MM.1S (cell line): ENCODE measurements at regions not wholly inside any gene's neighbourhood (a gene's known extent, or its start where the extent isn't known, plus 50 kb on each side); places are given as distances from the start of the nearest gene placed in this dataset.

Source experiments
- DNase-seq: peaks from one replicate; pipeline ENCODE4 v3.0.0-alpha.2; 2015
- H2AFZ ChIP-seq: fragments of 300-600 bp; sonication (generic); 2 replicates; pipeline ENCODE4 v1.6.0; 2016; ENCODE audit warnings: antibody characterized with exemption, low read length
- H3F3A ChIP-seq: fragments of 300-600 bp; sonication (generic); 2 replicates; pipeline ENCODE4 v1.6.1; 2016; ENCODE audit warnings: mild to moderate bottlenecking, antibody characterized with exemption, low read length, moderate library complexity, mixed read lengths; ENCODE audit not compliant: insufficient read depth
- H3K27ac ChIP-seq: fragments of 300-600 bp; sonication (generic); 2 replicates; pipeline ENCODE4 v1.5.1; 2016; ENCODE audit warnings: mild to moderate bottlenecking, low read length
- H3K27me3 ChIP-seq: fragments of 300-600 bp; sonication (generic); replicated peaks from 2 replicates; pipeline ENCODE4 v1.6.0; 2016; ENCODE audit warnings: low read length; ENCODE audit not compliant: insufficient read depth
- H3K36me3 ChIP-seq: fragments of 300-600 bp; sonication (generic); replicated peaks from 2 replicates; pipeline ENCODE4 v1.6.1; 2016; ENCODE audit warnings: mild to moderate bottlenecking, low read length, mixed read lengths; ENCODE audit not compliant: insufficient read depth
- H3K4me1 ChIP-seq: fragments of 300-600 bp; sonication (generic); 2 replicates; pipeline ENCODE4 v1.6.1; 2016; ENCODE audit warnings: low read length, mixed read lengths
- H3K4me2 ChIP-seq: fragments of 300-600 bp; sonication (generic); 2 replicates; pipeline ENCODE4 v1.6.0; 2016; ENCODE audit warnings: low read depth, low read length
- H3K4me3 ChIP-seq: fragments of 300-600 bp; sonication (generic); 2 replicates; pipeline ENCODE4 v1.5.1; 2016; ENCODE audit warnings: low read length, mixed read lengths
- H3K79me2 ChIP-seq: fragments of 300-600 bp; sonication (generic); 2 replicates; pipeline ENCODE4 v1.6.1; 2016; ENCODE audit warnings: mixed run types, low read length, mixed read lengths
- H3K9ac ChIP-seq: fragments of 300-600 bp; sonication (generic); 2 replicates; pipeline ENCODE4 v1.6.1; 2016; ENCODE audit warnings: low read length, mixed read lengths
- H3K9me2 ChIP-seq: fragments of 300-600 bp; sonication (generic); replicated peaks from 2 replicates; pipeline ENCODE4 v1.6.1; 2016; ENCODE audit warnings: mild to moderate bottlenecking, low read length, mixed read lengths; ENCODE audit not compliant: insufficient read depth
- H3K9me3 ChIP-seq: fragments of 300-600 bp; sonication (generic); replicated peaks from 2 replicates; pipeline ENCODE4 v1.6.1; 2016; ENCODE audit warnings: mild to moderate bottlenecking, low read length, mixed read lengths; ENCODE audit not compliant: insufficient read depth
- H4K20me1 ChIP-seq: fragments of 300-600 bp; sonication (generic); 2 replicates; pipeline ENCODE4 v1.6.1; 2016; ENCODE audit warnings: mild to moderate bottlenecking, low read length, moderate library complexity, mixed read lengths; ENCODE audit not compliant: insufficient read depth
- EZH2 ChIP-seq: fragments of 300-600 bp; sonication (generic); optimal IDR thresholded peaks from 2 replicates; pipeline ENCODE3; 2017; ENCODE audit warnings: low read depth, mild to moderate bottlenecking, antibody characterized with exemption, low read length, mixed read lengths
- EZH2phosphoT487 ChIP-seq: fragments of 300-600 bp; sonication (generic); IDR thresholded peaks from 2 replicates; pipeline ENCODE4 v1.6.1; 2018; ENCODE audit warnings: antibody characterized with exemption, low read length
- TF ChIP-seq, protein P1 (sequence below): fragments of 300-600 bp; sonication (generic); IDR thresholded peaks from 2 replicates; pipeline ENCODE4 v1.5.1; 2016; ENCODE audit warnings: antibody characterized with exemption, low read length, mixed read lengths

DNA sequence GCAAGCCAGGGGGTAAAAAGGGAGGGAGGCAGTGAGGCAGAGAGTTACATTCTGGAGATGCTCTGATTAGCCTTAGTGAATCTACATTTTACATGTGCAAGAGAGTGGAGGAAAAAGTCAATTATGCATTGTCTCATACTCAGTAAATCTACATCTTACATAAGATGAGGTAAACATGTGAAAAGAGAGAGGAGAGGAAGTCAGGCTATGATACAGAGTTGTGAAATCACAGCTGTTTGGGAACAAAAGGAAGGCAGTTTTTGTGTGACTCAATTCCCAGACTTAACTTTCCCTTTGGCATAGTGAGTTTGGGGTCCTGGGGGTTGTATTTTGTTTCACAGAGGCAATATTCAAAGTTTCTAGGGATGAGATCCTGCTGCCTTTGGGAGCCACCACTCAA, 67.8 kb downstream of the GP2 start:
- Histone ChIP-seq H3K27me3 (no peaks in the 10 kb centered on the region), H3K9ac (no peak overlapping the region), H3K4me1 (no peaks in the 10 kb centered on the region), H3K4me3 (no peak overlapping the region), H3K36me3 (no peaks in the 10 kb centered on the region), H4K20me1 (no peaks in the 10 kb centered on the region), H3F3A (no peaks in the 10 kb centered on the region), H3K4me2 (no peak overlapping the region), H3K27ac (no peak overlapping the region), H3K9me3 (no peaks in the 10 kb centered on the region), H2AFZ (no peak overlapping the region), H3K9me2 (no peaks in the 10 kb centered on the region), H3K79me2 (no peaks in the 10 kb centered on the region)
- no peak for DNase-seq
- TF ChIP-seq EZH2 (no peak), EZH2phosphoT487 (no peak)
- TF ChIP-seq, protein P1, sequence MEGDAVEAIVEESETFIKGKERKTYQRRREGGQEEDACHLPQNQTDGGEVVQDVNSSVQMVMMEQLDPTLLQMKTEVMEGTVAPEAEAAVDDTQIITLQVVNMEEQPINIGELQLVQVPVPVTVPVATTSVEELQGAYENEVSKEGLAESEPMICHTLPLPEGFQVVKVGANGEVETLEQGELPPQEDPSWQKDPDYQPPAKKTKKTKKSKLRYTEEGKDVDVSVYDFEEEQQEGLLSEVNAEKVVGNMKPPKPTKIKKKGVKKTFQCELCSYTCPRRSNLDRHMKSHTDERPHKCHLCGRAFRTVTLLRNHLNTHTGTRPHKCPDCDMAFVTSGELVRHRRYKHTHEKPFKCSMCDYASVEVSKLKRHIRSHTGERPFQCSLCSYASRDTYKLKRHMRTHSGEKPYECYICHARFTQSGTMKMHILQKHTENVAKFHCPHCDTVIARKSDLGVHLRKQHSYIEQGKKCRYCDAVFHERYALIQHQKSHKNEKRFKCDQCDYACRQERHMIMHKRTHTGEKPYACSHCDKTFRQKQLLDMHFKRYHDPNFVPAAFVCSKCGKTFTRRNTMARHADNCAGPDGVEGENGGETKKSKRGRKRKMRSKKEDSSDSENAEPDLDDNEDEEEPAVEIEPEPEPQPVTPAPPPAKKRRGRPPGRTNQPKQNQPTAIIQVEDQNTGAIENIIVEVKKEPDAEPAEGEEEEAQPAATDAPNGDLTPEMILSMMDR = no peak

DNA sequence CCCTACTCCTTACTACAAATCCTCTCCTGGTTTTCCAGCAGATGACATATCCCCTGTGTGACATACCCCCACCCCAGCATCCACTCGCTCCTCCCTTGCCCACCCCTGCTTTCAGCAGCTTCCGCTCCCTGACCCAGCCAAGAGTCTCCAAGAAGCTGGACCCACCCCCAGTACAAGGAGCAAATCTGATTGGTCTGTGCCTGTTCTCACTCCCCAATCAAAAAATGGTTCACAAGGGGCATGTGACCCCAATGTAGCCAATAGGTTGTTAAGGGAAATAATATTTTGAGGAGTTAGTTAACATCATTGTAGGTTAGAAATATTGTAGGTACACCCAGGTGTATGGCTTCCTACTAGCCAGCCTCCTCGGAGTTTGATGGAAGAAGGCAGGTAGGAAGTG, 70.1 kb downstream of the GP2 start:
- Histone ChIP-seq H3K4me1 (no peaks in the 10 kb centered on the region), H3K27me3 (no peaks in the 10 kb centered on the region), H3F3A (no peaks in the 10 kb centered on the region), H4K20me1 (no peaks in the 10 kb centered on the region), H2AFZ (no peak overlapping the region), H3K9me2 (no peaks in the 10 kb centered on the region), H3K27ac (no peak overlapping the region), H3K4me3 (no peak overlapping the region), H3K79me2 (no peaks in the 10 kb centered on the region), H3K36me3 (no peaks in the 10 kb centered on the region), H3K9me3 (no peaks in the 10 kb centered on the region), H3K9ac (no peak overlapping the region), H3K4me2 (no peak overlapping the region)
- TF ChIP-seq EZH2phosphoT487 (no peak), EZH2 (no peak)
- TF ChIP-seq, protein P1 = no peak
- no peak for DNase-seq

DNA sequence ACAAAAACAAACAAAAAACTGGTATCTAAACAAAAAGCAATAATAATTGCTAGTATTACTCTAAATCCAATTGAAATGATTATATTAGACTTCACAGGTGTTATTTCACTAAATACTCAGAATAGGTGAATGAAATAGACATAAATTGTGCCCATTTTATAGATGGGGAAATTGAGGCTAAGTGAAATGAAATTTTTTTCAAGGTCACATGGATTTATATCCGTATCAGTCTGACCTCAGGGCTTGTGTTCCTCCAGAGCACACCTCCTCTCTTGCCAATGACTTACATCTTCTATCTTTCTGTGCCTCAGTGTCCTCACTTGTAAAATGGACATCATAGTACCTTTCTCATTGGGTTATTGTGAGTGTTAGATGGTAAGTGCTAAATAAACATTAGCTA, 72.3 kb downstream of the GP2 start:
- TF ChIP-seq EZH2phosphoT487 = no peak
- TF ChIP-seq, protein P1 = no peak
- TF ChIP-seq EZH2 = no peak

More for the DNA sequence above, 72.3 kb downstream of the GP2 start:
- H3K36me3 ChIP-seq = no peaks in the 10 kb centered on the region
- no peaks in the 10 kb centered on the region for H4K20me1 ChIP-seq
- H2AFZ ChIP-seq = no peak overlapping the region
- H3K9me3 ChIP-seq = no peaks in the 10 kb centered on the region
- no peaks in the 10 kb centered on the region for H3F3A ChIP-seq
- no peak overlapping the region for H3K9ac ChIP-seq
- H3K4me3 ChIP-seq = no peak overlapping the region
- no peaks in the 10 kb centered on the region for H3K9me2 ChIP-seq
- H3K4me1 ChIP-seq = no peaks in the 10 kb centered on the region
- H3K27me3 ChIP-seq = no peaks in the 10 kb centered on the region
- H3K27ac ChIP-seq = no peak overlapping the region
- no peak for DNase-seq
- no peak overlapping the region for H3K4me2 ChIP-seq
- no peaks in the 10 kb centered on the region for H3K79me2 ChIP-seq
